Retinal pigment epithelial cell (primary cell): ENCODE measurements at regions not wholly inside any gene's neighbourhood (a gene's known extent, or its start where the extent isn't known, plus 50 kb on each side); places are given as distances from the start of the nearest gene placed in this dataset.

ENCODE experiments used
- DNase-seq: peaks from one replicate; pipeline ENCODE4 v3.0.0-alpha.2; 2010; ENCODE audit warnings: low read depth
- H3K4me3 ChIP-seq: 2 replicates; pipeline ENCODE4 v1.5.1; 2011; ENCODE audit warnings: mild to moderate bottlenecking, low read length, control low read depth, moderate library complexity
- CTCF ChIP-seq: conservative IDR thresholded peaks from 2 replicates; pipeline ENCODE4 v1.5.1; 2011; ENCODE audit warnings: low read depth, low read length, control low read depth, inconsistent platforms

- TF ChIP-seq CTCF, result no peak
- no peak for DNase-seq
- no peak overlapping the region for H3K4me3 ChIP-seq
These were observed 1233.1 kb upstream of the ALCAM start for GRCh38 chr3:104133630-104134029.

GRCh38 chr3:104137116-104137515 is 1229.6 kb upstream of the ALCAM start:
- no peak for TF ChIP-seq CTCF
- DNase-seq, result no peak
- H3K4me3 ChIP-seq, result no peak overlapping the region

GRCh38 chr3:104145164-104145563 is 1221.5 kb upstream of the ALCAM start:
- no peak for DNase-seq
- no peak for TF ChIP-seq CTCF
- no peak overlapping the region for H3K4me3 ChIP-seq

- H3K4me3 ChIP-seq, result no peak overlapping the region
- peak; percentile 57 for TF ChIP-seq CTCF
- no peak for DNase-seq
These were observed 1217.6 kb upstream of the ALCAM start for GRCh38 chr3:104149154-104149553.

- no peak for DNase-seq
- H3K4me3 ChIP-seq, result no peak overlapping the region
- no peak for TF ChIP-seq CTCF
These were observed 1216.0 kb upstream of the ALCAM start for GRCh38 chr3:104150724-104151123.

- DNase-seq, result no peak
- TF ChIP-seq CTCF, result no peak
- no peak overlapping the region for H3K4me3 ChIP-seq
These were observed 1211.8 kb upstream of the ALCAM start for GRCh38 chr3:104154896-104155295.

- no peak overlapping the region for H3K4me3 ChIP-seq
- no peak for DNase-seq
- TF ChIP-seq CTCF, result no peak
These were observed 1200.8 kb upstream of the ALCAM start for GRCh38 chr3:104165866-104166265.
